Thoracic aorta (tissue), 2 donors: ENCODE measurements at regions not wholly inside any gene's neighbourhood (a gene's known extent, or its start where the extent isn't known, plus 50 kb on each side); places are given as distances from the start of the nearest gene placed in this dataset.

Experiments used
- ATAC-seq: fragments of 150-250 bp; one replicate; pipeline ENCODE4 v1.8.0; 2017; ENCODE audit warnings: low read depth; ENCODE audit not compliant: insufficient number of reproducible peaks, low FRiP score
- DNase-seq: peaks from one replicate; pipeline ENCODE4 v3.0.0-alpha.2; 2020; ENCODE audit warnings: low spot score
- H3K27ac ChIP-seq, 2 donors: fragments of 200-600 bp; sonication (generic); 1 replicate in 1 of 2; 2 replicates in 1 of 2; pipeline ENCODE4 v1.5.1; 2016; ENCODE audit warnings: mild to moderate bottlenecking in 2 of 2, moderate library complexity in 2 of 2
- H3K27me3 ChIP-seq: fragments of 200-600 bp; sonication (generic); replicated peaks from 2 replicates; pipeline ENCODE4 v1.6.0; 2016; ENCODE audit warnings: mild to moderate bottlenecking; ENCODE audit not compliant: insufficient read depth
- H3K36me3 ChIP-seq: fragments of 200-600 bp; sonication (generic); one replicate; pipeline ENCODE4 v1.5.1; 2016
- H3K4me1 ChIP-seq, 2 donors: fragments of 200-600 bp; sonication (generic); 1 replicate in 1 of 2; 2 replicates in 1 of 2; pipeline versions ENCODE4 v1.5.1 to v1.6.0; 2016; ENCODE audit warnings: low read depth in 2 of 2, mild to moderate bottlenecking in 1 of 2; ENCODE audit not compliant: control insufficient read depth in 1 of 2
- H3K4me3 ChIP-seq: fragments of 200-600 bp; sonication (generic); 2 replicates; pipeline ENCODE4 v1.5.1; 2016; ENCODE audit warnings: mild to moderate bottlenecking
- H3K9me3 ChIP-seq: fragments of 200-600 bp; sonication (generic); 2 replicates; pipeline ENCODE4 v1.5.1; 2016
- TF ChIP-seq, protein P1 (sequence below): fragments of 200-600 bp; sonication (generic); IDR thresholded peaks from one replicate; pipeline ENCODE4 v1.5.1; 2019; ENCODE audit warnings: antibody characterized with exemption

DNA sequence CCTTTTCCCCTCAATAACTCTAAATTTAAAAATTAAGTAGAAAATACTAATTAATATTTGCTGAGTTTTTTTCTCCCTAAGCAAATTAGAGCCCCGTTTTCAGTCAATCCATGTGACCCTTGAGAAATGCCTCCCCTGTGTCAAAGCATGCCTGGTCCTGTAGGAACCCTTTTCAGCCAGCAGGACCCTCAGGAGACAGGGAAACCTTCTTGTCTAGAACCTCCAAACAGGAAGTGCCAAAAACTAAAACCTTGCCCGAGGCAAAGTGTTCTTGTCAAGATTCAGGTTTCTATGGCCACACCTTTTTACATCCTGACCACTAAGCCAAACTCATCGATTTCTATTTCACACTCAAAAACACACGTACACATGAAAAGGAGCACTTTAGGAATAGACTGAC, 60.1 kb upstream of the NFE2L3 start:
- ATAC-seq: no peak
- Histone ChIP-seq H3K4me3 (no peak overlapping the region), H3K27me3 (no peaks in the 10 kb centered on the region), H3K36me3 (no peaks in the 10 kb centered on the region), H3K9me3 (no peaks in the 10 kb centered on the region), H3K27ac (no peak overlapping the region), H3K4me1 (no peaks in the 10 kb centered on the region)
- TF ChIP-seq, protein P1, sequence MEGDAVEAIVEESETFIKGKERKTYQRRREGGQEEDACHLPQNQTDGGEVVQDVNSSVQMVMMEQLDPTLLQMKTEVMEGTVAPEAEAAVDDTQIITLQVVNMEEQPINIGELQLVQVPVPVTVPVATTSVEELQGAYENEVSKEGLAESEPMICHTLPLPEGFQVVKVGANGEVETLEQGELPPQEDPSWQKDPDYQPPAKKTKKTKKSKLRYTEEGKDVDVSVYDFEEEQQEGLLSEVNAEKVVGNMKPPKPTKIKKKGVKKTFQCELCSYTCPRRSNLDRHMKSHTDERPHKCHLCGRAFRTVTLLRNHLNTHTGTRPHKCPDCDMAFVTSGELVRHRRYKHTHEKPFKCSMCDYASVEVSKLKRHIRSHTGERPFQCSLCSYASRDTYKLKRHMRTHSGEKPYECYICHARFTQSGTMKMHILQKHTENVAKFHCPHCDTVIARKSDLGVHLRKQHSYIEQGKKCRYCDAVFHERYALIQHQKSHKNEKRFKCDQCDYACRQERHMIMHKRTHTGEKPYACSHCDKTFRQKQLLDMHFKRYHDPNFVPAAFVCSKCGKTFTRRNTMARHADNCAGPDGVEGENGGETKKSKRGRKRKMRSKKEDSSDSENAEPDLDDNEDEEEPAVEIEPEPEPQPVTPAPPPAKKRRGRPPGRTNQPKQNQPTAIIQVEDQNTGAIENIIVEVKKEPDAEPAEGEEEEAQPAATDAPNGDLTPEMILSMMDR: no peak
- DNase-seq: no peak

DNA sequence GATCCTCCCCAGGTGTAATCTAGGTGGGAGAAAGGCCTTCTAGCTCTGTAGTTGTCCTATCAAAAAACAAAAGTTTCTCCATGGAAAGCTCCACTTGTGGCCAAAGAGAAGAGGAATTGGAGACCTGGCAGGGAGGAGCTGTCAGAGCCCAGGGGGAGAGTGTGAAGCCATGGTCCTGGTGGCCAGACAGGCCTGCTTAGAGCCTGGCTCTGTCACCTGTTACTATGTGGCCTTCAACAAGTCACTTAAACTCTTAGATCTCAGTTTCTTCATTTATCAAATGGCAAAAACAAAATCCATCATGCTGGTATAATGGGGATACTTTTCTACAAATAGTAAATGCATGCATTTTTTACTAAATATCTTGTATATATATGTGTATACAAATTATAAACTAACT, 59.0 kb upstream of the NFE2L3 start:
- TF ChIP-seq, protein P1: no peak
- Histone ChIP-seq H3K4me1 (no peaks in the 10 kb centered on the region), H3K27me3 (no peaks in the 10 kb centered on the region), H3K36me3 (no peaks in the 10 kb centered on the region), H3K27ac (no peak overlapping the region), H3K9me3 (no peaks in the 10 kb centered on the region), H3K4me3 (no peak overlapping the region)
- DNase-seq: no peak
- ATAC-seq: no peak

DNA sequence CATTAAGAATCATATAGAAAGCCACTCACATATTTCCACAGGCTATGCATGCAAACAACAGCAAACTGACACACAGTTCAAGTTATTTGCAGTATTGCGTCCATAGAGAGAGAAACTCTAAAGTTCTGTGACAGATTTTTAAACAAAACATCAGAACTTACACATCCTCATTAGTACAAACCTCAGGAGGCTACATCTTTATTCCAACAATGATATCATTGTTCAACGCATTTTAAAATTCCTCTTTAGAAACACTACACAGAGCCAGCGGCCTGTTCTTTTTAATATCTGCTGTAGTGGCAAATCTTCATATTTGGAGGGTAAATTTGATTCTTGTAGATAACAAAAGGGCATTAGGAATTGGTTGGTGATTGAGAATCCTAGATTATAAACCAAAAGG, 55.9 kb upstream of the NFE2L3 start:
- ATAC-seq (no peak), DNase-seq (no peak)
- TF ChIP-seq, protein P1: no peak
- Histone ChIP-seq H3K4me3 (no peak overlapping the region), H3K27me3 (no peaks in the 10 kb centered on the region), H3K27ac (no peak overlapping the region), H3K9me3 (no peaks in the 10 kb centered on the region), H3K4me1 (no peaks in the 10 kb centered on the region), H3K36me3 (no peaks in the 10 kb centered on the region)

DNA sequence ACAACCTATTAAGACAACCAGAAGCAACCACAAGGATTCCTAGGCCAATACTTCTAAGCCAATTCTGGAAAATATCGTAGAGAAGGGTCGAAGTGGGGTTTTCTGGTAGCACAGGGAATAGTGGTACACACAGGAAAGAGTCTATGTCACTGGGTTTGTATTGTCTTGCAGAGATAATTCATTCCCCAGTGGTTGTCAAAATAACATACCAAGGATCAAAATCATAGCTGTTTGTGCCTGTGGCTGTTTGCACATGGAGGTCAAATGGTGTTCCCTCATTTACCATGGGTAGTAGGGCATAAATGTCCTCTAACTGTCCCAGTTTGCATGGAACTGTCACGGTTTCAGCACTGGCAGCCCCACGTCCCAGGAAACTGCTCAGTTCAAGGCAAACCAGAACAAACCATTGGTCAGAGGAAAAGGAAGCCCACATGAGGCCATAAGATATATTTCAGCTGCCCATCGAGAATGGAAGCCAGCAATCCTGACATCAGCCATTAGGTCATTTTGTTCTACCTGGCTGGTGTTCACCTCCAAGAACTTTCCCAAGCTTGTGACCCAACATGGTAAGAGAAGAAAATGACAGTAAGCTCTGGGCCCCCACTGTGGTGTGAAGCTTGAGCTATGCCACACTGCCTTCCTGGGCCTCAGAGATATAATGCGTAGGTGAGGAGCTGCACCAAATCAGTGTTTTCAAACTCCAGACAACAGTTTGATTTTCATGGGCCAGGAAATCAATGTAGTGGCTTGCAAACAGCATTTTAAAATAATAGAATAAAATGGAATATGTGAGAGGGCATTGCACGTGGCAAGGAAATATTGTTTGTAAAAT, 53.9 kb upstream of the NFE2L3 start:
- Histone ChIP-seq H3K4me3 (no peak overlapping the region), H3K4me1 (peaks cover 0 to 9% of the 10 kb centered on the region in 2 donors), H3K36me3 (no peaks in the 10 kb centered on the region), H3K27ac (no peak overlapping the region), H3K27me3 (no peaks in the 10 kb centered on the region), H3K9me3 (no peaks in the 10 kb centered on the region)
- TF ChIP-seq, protein P1: no peak
- no peak for DNase-seq
- ATAC-seq: no peak

DNA sequence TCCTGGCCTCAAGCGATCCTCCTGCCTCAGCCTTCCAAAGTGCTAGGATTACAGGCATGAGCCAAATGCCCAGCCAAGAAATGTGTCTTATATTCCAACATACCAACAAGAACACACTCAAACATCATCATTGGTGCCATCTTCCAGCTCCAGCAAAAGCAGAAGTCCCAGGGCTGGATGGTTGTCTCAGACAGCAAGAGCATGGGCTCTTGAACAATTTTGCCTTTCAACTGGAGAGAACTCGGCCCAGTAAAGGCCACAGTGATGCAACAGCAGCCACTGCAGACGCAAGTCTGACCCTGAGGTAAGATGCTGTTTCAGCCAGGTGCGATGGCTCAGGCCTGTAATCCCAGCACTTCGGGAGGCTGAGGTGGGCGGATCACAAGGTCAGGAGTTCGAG, 52.8 kb upstream of the NFE2L3 start:
- H3K9me3 ChIP-seq: no peaks in the 10 kb centered on the region
- H3K4me1 ChIP-seq: peaks cover 0 to 9% of the 10 kb centered on the region in 2 donors
- DNase-seq (no peak), ATAC-seq (no peak)
- TF ChIP-seq, protein P1: no peak
- H3K4me3 ChIP-seq: no peak overlapping the region
- H3K27ac ChIP-seq: no peak overlapping the region
- no peaks in the 10 kb centered on the region for H3K27me3 ChIP-seq
- H3K36me3 ChIP-seq: no peaks in the 10 kb centered on the region
